ENCODE measurements at regions not wholly inside any gene's neighbourhood (a gene's known extent, or its start where the extent isn't known, plus 50 kb on each side); places are given as distances from the start of the nearest gene placed in this dataset.

DNA sequence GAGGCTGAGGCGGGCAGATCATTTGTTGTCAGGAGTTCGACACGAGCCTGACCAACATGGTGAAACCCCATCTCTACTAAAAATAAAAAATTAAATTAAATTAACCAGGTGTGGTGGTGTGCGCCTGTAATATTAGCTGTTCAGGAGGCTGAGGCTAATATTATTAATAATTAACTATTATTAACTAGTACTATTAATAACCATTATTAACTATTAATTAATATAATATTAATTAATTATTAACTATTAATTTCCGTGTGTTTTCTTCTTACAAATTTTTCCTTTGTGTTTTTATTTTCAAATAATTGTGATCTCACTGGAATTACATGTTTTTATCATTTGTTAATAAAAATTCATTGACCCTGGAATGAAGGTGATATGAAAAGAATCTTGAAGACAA, 557.4 kb upstream of the ADGRB3 start:
- H3K4me3 ChIP-seq, result no peak overlapping the region

More for the DNA sequence above, 557.4 kb upstream of the ADGRB3 start:
- Histone ChIP-seq H4K20me1 (ENCODE audit: control insufficient read depth, insufficient read depth) (no peaks in the 10 kb centered on the region), H3K4me1 (ENCODE audit: control insufficient read depth, insufficient read depth, low read length) (no peaks in the 10 kb centered on the region), H3K27ac (ENCODE audit: control insufficient read depth, insufficient read depth) (no peak overlapping the region), H3K9me3 (replicated peaks; ENCODE audit: control insufficient read depth, insufficient read depth, low read length) (no peaks in the 10 kb centered on the region), H3K4me2 (ENCODE audit: control insufficient read depth, insufficient read depth) (no peak overlapping the region), H3K79me2 (ENCODE audit: control insufficient read depth, insufficient read depth, low read length) (no peaks in the 10 kb centered on the region), H3K9ac (ENCODE audit: control insufficient read depth, insufficient read depth, low read length) (no peak overlapping the region), H3K27me3 (replicated peaks in 1 of 2; ENCODE audit: control insufficient read depth in 2 of 2, insufficient read depth in 2 of 2, low read length in 1 of 2) (no peaks in the 10 kb centered on the region), H3K36me3 (ENCODE audit: control insufficient read depth in 2 of 2, insufficient read depth in 2 of 2, low read length in 1 of 2) (no peaks in the 10 kb centered on the region), H2AFZ (ENCODE audit: control insufficient read depth, low read depth, low read length) (no peak overlapping the region)
- no peak for FAIRE-seq
- no peak for TF ChIP-seq NBN (IDR thresholded peaks at IDR 0.05)
- no peak for TF ChIP-seq RAD21 (IDR thresholded peaks at IDR 0.05; ENCODE audit: insufficient read depth, low read depth, low read length)
- no peak for TF ChIP-seq KDM1A (IDR thresholded peaks at IDR 0.05; ENCODE audit: borderline replicate concordance)
- TF ChIP-seq, protein P1, sequence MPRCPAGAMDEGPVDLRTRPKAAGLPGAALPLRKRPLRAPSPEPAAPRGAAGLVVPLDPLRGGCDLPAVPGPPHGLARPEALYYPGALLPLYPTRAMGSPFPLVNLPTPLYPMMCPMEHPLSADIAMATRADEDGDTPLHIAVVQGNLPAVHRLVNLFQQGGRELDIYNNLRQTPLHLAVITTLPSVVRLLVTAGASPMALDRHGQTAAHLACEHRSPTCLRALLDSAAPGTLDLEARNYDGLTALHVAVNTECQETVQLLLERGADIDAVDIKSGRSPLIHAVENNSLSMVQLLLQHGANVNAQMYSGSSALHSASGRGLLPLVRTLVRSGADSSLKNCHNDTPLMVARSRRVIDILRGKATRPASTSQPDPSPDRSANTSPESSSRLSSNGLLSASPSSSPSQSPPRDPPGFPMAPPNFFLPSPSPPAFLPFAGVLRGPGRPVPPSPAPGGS (IDR thresholded peaks at IDR 0.05; ENCODE audit: borderline replicate concordance, insufficient read depth, low read depth, low read length, poor library complexity, severe bottlenecking), result no peak
- no peak for TF ChIP-seq RAD51 (IDR thresholded peaks at IDR 0.05)
- TF ChIP-seq EED (IDR thresholded peaks at IDR 0.05; ENCODE audit: low read depth), result no peak
- TF ChIP-seq SREBF1 (IDR thresholded peaks at IDR 0.05; ENCODE audit: low read length), result no peak
- no peak for TF ChIP-seq LARP7 (IDR thresholded peaks at IDR 0.05)
- TF ChIP-seq, protein P2, sequence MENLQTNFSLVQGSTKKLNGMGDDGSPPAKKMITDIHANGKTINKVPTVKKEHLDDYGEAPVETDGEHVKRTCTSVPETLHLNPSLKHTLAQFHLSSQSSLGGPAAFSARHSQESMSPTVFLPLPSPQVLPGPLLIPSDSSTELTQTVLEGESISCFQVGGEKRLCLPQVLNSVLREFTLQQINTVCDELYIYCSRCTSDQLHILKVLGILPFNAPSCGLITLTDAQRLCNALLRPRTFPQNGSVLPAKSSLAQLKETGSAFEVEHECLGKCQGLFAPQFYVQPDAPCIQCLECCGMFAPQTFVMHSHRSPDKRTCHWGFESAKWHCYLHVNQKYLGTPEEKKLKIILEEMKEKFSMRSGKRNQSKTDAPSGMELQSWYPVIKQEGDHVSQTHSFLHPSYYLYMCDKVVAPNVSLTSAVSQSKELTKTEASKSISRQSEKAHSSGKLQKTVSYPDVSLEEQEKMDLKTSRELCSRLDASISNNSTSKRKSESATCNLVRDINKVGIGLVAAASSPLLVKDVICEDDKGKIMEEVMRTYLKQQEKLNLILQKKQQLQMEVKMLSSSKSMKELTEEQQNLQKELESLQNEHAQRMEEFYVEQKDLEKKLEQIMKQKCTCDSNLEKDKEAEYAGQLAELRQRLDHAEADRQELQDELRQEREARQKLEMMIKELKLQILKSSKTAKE (IDR thresholded peaks at IDR 0.05; ENCODE audit: low read depth, poor library complexity, severe bottlenecking), result no peak
- TF ChIP-seq SP1 (IDR thresholded peaks at IDR 0.05; ENCODE audit: low read depth, low read length), result no peak
- no peak for TF ChIP-seq TARDBP (IDR thresholded peaks at IDR 0.05; ENCODE audit: borderline replicate concordance)
- TF ChIP-seq, protein P3, sequence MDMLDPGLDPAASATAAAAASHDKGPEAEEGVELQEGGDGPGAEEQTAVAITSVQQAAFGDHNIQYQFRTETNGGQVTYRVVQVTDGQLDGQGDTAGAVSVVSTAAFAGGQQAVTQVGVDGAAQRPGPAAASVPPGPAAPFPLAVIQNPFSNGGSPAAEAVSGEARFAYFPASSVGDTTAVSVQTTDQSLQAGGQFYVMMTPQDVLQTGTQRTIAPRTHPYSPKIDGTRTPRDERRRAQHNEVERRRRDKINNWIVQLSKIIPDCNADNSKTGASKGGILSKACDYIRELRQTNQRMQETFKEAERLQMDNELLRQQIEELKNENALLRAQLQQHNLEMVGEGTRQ (IDR thresholded peaks at IDR 0.05; ENCODE audit: borderline replicate concordance, low read depth, low read length), result no peak
- no peak for TF ChIP-seq ZNF207 (IDR thresholded peaks at IDR 0.05; ENCODE audit: borderline replicate concordance)
- no peak for TF ChIP-seq HDAC6 (IDR thresholded peaks at IDR 0.05; ENCODE audit: unreplicated experiment)
- no peak for TF ChIP-seq SREBF2 (IDR thresholded peaks at IDR 0.05; ENCODE audit: low read length)
- no peak for TF ChIP-seq BCL11A (IDR thresholded peaks at IDR 0.05; ENCODE audit: low read depth, low read length)
- no peak for TF ChIP-seq CBFB (IDR thresholded peaks at IDR 0.05; ENCODE audit: low read depth)
- no peak for TF ChIP-seq POLR2A (IDR thresholded peaks at IDR 0.05; ENCODE audit: low read depth, low read length)
- no peak for TF ChIP-seq MTA3 (IDR thresholded peaks at IDR 0.05; ENCODE audit: borderline replicate concordance, low read length)
- intact Hi-C loops (cut with micrococcal nuclease; ENCODE audit: unreplicated experiment) (no loop called here), in situ Hi-C loops (cut with MboI) (no loop called here)
- POLR2A ChIA-PET, result no interaction called here
- BruUV-seq (replicated peaks), result no TSS peak
- DNase-seq (ENCODE audit: low read depth, low spot score), result no peak
- SMC1A ChIA-PET (ENCODE audit: uncharacterized antibody, unreplicated experiment), result interaction anchor here (1.1 to 2.7 kb wide), 4 partner anchors 9 to 18 kb away, joined by 3 to 11 read pairs (median 6); no protein-coding TSS in a partner anchor
- RAD21 ChIA-PET (ENCODE audit: unreplicated experiment), result no interaction called here
- no peak for ATAC-seq
- WGBS (ENCODE audit: insufficient coverage, insufficient replicate concordance, low lambda C conversion rate, missing lambda C conversion rate), result 59% methylated on average over 5 of the region's 5 CpGs
- CTCF ChIA-PET, result interaction anchor here (1.0 kb wide), 1 partner anchor 10 kb away, joined by 3 read pairs; no protein-coding TSS in a partner anchor
